HG02981 (cell line): ENCODE measurements at regions not wholly inside any gene's neighbourhood (a gene's known extent, or its start where the extent isn't known, plus 50 kb on each side); places are given as distances from the start of the nearest gene placed in this dataset.
"Not testable (repeated sequence)": the region's sequence is repeated elsewhere in the genome, so short reads cannot be mapped to it uniquely, and the experiment has no call there.

Source experiments
- ATAC-seq: cut with Tn5 transposase; IDR thresholded peaks from one replicate; pipeline ENCODE4 v1.9.1; 2021; ENCODE audit warnings: mild to moderate bottlenecking, moderate library complexity; ENCODE audit not compliant: unreplicated experiment

DNA sequence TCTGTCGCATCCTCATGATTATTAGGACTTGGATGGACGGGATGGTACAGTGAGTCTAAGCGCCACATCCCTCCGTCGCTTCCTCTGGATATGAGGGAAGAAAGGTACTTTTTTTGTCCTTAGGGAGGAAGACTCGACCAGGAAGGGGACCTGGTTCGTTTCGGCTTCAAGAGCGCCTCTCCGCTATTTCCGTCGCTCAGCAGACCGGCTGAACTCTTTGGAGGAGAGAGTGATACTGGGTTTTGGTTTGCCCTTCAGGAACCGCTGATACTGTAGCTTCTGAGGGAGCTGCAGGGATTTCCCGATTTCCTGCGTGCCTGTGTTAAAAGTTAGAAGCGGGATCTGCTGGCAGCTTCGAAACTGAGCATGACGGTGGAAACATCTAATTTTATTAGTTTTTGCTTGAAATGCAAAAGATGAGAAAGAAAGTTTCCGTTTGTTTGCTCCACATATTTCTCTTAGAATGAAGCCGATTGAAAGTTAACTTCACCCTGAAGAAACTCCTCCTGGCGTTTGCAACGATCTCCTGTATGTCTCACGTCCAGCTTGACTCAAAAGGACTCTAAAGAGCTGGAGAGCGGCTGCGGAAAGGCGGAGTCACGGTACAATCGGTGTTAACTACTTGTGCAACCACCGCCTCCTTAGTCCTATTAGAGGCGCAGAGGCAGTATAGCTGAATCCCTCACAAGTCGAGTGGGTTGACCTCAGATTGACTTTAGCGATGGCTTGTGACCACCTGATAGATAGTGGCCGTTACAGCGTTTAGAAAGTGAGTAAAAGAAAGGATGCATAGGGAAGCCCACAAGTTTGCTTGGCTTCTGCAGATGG lies 129.4 kb downstream of the TRIM27 start:
- no peak for ATAC-seq

DNA sequence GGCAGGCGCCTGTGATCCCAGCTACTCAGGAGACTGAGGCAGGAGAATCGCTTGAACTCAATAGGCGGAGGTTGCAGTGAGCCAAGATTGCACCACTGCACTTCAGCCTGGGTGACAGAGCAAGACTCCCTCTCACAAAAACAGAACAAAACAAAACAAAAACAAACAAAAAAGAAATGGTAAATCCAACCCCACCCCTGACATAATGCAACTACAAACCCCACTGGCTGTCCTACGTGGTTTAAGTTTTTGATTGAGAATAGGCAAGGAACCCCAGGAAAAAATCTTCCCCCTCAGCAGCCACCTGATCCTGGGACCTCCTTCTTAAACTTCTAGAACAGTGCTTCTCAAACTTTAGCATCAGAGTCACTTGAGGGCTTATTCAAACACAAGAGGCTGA lies 123.1 kb downstream of the TRIM27 start:
- ATAC-seq = not testable (repeated sequence)

DNA sequence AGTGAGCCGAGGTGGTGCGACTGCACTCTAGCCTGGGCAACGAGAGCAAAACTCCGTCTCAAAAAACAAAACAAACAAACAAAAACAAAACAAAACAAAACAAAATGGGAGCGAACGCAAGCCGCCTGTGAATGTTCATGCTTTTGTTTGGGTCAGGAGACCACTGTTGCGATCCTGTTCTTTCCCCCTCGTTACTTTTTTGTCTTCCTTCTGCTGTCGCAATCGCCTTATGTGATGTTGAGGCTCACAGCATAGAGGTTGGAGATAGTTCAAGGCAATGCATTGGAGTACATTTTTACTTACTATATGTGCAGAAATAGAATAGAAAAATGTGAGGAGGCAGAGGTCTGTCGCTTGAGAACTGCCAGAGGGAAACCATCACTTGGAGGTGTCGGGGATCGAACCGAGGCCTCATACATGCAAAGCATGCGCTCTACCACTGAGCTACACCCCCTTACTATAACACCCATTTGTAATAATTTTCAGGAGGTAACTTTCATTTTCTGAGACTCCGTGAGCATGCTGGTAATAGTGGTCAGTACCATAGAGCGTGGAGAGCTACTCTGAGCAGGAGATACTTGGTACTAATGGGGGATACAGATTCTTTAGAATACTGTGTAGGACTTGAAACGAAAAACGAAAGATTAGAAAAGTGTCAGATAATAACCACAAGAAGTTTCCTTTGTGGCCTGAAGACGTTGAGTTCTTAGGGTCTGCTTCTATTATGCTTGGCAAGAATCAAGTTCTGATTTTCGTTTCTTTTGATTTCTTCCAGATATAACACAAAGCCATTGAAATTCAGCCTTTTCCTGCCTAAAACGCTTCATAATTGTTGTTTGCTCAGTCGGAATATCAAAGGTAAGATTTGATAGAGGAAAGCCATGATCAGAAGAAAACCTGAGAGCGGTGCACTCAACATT lies 121.1 kb downstream of the TRIM27 start:
- no peak for ATAC-seq

DNA sequence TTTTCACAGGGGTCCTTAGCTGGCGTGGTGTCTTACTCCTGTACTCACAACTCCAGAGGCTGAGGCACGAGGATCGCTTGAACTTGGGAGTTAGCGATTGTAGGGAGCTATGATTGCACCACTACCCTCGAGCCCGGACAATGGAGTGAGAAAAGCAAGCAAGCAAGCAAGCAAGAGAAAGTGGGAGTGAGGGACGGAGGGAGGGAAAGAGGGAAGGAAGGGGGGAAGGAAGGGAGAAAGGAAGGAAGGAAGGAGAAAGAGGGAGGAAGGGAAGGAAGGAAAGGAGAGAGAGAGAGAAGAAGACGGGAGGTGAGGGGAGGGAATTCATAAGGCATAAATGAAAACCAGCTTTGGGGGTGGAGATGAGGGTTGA lies 120.5 kb downstream of the TRIM27 start:
- ATAC-seq = no peak

DNA sequence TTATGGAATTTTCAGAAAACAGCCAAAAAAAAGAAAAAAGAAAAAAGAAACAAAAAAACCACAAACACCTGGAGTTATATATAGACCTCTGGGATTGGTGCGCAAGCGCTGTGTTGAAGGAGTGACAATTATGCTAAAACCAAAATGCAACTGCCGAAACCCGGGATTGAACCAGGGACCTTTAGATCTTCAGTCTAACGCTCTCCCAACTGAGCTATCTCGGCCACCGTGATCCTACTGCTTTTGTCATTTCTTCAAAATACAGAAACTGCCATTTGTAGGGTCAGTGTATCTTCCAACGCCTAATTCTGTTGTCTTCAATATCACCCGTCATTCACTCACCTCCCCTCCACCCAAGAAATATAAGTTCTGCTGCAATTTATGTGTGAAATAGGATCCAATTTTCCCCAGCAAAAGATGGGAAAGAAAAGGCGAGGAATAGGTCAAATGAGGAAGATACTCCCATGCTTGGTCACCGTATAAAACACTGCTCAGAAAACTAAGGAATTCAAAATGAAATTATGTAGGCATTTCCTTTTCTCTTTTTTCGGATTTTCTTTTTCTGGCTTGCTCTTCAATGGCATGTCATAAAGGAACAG lies 116.0 kb downstream of the TRIM27 start:
- ATAC-seq = no peak

DNA sequence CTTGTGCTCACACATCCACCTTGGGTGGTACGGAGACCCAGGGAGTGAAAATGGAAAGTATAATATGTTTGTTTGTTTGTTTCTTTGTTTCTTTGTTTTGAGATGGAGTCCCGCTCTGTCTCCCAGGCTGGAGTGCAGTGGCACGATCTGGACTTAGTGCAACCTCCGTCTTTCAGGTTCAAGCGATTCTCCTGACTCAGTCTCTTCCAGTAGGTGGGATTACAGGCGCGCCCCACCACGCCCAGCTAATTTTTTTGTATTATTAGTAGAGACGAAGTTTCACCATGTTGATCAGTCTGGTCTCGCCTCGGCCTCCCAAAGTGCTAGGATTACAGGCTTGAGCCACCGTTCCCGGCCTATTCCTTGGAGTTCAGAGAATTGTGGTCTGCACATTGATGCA lies 115.4 kb downstream of the TRIM27 start:
- no peak for ATAC-seq

DNA sequence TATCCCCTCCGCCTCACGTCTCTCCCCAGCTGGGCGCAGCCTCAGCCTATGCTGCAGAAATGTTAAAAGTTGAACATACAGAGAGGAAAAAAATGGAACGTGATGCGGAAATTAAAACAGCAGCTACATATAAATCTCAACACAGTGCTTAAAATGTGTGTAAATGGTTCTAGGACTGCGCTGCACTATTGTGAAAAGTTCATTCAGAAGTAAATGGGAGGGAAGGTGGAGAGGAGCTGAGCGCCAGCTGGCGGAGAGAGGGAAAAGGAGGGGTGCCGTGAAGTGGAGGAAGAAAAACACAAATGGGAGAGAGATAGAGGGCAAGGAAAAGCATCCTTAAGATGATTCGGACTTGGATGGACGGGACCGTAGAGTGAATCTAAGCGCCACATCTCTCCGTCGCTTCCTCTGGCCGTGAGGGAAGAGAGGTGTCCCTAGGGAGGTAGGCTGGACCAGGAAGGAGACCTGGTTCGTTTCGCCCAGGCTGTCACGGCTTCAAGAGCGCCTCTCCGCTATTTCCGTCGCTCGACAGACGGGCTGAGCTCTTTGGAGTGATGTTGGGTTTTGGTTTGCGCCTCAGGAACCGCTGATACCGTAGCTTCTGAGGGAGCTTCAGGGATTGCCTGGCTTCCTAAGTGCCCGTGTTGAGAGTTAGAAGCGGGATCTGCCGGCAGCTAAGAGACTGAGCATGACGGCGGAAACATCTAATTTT lies 113.7 kb downstream of the TRIM27 start:
- no peak for ATAC-seq

DNA sequence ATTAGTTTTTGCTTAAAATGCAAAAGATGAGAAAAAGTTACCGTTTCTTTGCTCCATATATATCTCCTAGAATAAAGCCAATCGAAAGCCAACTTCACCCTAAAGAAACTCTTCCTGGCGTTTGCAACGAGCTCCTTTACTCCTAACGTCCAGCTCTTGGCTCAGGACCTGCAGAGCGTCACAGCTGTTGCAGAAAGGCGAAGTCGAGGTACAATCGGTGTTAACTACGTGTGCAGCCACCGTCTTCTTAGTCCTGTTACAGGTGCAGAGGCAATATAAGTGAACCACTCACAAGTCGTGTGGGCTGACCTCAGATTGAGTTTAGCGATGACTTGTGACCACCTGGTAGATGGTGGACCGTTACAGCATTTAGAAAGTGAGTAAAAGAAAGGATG lies 113.1 kb downstream of the TRIM27 start:
- ATAC-seq = no peak

DNA sequence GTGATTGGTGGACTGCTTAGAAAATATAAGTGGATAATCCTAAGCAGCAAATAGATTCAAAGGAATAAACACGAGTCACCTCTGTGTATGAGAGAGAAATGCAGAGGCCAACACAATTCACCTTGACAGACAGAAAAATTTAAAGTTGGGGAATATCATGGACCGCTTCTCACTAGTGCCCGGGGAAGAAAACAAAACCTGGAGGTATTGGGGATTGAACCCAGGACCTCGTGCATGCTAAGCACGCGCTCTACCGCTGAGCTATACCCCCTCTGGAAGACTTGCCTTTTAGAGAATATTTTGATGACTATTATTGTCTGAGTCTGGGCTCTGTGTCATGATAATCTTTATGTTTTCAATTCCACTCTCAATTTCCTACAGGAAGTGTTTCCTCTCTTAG lies 111.9 kb downstream of the TRIM27 start:
- ATAC-seq = no peak

DNA sequence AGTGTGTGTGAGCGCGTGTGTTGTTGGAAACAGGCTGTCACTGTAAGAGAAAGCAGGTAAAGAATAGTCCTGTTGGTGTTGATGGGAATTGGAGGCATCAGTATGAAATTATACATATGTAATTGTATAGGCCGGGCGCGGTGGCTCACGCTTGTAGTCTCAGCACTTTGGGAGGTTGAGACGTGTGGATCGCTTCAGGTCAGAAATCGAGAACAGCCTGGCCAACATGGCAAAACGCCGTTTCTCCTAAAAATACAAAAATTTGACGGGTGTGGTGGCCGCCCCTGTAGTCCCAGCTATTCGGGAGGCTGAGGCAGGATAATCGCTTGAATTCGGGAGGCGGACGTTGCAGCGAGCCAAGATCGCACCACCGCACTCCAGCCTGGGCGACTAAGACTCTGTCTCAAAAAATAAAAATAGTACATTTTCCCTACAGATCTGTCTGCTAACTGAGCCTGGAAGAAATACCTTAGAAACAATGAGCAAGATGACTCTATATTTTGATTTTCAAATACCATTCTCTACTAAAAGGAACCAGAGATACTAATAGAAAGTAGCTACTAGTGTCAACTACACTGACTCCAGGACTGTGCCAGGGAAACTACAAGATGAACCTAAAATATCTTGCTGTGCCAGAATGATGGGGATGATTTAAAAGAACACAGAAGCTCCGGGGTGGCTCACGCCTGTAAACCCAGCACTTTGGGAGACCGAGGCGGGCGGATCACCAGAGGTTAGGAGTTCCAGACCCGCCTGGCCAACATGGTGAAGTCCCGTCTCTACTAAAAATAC lies 110.8 kb downstream of the TRIM27 start:
- no peak for ATAC-seq

DNA sequence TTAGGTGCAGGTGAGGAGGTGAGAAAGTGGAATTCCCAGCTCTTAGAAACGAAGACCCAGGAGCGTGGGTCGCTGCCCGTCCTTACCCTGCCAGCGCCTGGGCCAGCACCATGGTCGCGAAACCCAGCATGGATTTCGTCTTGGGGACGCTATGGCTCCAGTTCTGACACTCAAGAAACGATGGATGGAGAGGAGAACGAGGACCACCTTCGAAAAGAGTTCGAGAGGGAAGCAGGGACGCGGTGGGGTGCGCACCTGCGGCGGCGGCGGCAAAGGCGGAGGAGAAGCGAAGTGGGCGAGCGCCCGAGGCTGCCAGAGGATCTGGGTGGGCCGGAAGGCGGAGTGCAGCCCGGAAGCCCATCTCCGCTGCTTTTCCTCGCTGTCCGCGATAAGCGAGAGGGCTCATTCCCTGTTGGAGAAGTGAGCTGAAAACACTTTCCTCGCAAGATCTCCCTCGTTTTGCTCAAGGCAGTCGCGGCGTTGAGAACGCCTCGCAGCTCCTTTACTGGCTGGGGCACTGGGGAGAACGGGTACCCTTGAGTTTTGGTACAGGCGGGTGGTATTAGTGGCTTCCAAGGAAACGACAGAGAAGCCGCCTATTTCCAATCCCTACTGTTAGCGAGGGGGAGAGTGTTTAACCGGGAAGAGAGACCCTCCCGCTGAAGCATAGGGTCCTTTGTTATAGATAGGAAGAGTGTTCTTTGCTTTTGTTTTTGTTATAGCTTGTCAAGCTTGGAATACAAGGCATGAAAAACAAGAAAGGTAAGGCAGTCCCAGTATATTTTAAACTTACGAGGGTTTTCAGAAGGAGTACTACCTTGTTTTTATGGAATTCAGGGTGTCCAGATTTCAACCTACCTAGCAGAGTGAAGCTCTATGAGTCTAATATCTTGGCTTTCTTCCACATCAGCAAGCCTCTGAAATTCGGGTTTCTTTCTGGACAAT lies 109.5 kb downstream of the TRIM27 start:
- no peak for ATAC-seq

DNA sequence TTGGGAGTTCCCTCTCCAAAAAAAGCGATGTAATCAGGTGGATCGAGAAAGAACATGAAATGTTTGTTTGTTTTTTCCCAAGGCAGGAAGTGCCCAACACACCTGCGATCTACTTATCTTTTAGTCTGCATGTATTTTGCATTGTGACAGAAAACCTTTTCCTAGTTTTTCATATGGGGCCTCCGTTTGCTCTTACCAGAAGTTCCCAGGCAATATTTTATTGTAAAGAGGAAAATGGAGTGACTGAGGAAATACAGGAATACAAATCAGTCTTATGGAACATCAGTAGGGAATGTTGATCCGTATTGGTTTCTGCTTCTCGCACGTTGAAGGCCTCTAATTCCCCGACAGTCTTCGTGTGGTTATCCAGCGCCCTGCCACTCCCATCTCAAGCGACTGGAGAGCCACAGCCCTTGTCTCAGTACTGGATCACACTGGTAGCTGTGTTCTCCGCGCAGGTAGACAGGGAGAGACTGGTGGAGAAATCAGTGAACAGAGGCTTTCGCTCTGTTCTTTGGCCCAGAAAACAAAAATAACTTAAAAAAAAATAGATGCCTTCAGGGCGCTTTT lies 107.4 kb downstream of the TRIM27 start:
- ATAC-seq = no peak

DNA sequence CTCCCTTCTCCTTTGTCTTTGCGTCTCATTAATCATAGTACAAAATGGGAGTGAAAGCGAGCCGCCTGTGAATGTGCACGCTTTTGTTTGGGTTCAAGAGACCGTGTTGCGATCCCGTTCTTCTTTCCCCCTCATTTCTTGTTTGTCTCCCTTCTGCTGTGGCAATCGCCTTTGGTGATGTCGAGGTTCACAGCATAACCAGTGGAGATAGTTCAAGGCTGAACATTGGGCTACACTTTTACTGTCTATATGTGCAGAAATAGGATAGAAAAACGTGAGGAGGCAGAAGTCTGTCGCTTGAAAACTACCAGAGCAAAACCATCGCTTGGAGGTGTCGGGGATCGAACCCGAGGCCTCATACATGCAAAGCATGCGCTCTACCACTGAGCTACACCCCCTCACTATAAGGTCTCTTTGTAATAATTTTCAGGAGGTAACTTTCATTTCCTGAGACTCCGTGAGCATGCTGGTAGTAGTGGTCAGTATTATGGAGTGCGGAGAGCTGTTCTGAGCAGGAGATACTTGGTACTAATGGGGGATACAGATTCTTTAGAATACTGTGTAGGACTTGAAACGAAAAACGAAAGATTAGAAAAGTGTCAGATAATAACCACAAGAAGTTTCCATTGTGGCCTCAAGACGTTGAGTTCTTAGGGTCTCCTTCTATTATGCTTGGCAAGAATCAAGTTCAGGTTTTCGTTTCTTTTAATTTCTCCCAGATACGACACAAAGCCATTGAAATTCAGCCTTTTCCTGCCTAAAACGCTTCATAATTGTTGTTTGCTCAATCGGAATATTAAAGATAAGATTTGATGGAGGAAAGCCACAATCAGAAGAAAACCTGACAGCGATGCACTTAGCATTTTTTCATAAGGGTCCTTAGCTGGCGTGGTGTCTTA lies 106.6 kb downstream of the TRIM27 start:
- no peak for ATAC-seq

DNA sequence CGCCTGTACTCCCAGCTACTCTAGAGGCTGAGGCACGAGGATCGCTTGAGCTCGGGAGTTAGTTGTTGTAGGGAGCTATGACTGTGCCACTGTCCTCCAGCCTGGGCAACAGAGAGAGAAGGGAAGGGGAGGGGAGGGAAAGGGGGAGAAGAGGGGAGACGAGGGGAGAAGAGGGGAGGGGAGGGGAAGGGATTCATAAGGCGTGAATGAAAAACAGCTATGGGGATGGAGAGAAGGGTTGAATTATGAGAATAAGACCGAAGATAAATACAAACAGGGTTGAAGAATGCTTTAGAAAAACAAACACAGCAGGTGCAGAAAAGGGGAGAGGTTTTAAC lies 106.0 kb downstream of the TRIM27 start:
- ATAC-seq = no peak

DNA sequence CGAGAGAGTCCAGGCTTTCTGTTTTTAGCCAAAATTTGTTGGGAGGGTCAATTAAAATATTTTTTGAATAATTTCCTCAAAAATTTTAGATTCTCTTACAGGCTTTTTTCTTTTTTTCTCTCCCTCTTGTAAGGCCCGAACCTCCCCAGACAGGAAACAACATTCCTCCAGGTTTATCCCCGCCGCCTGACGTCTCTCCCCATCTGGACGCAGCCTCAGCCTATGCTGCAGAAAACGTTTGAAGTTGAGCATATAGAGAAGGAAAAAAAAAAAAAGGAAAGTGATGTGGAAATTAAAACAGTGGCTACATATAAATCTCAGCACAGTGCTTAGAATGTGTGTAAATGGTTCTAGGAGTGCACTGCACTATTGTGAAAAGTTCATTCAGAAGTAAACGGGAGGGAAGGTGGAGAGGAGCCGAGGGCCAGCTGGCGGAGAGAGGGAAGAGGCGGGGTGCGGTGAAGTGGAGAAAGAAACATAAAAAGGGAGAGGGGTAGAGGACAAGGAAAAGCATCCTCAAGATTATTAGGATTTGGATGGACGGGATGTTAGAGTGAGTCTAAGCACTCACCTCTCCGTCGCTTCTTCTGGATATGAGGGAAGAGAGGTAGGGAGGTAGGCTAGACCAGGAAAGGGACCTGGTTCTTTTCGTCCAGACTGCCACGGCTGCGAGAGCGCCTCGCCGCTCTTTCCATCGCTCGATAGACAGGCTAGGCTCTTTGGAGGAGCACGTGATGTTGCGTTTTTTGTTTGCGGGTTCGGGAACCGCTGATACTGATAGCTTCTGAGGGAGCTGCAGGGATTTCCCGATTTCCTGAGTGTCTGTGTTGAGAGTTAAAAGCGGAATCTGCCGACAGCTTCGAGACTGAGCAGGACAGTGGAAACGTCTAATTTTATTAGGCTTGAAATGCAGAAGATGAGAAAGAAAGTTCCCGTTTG lies 98.7 kb downstream of the TRIM27 start:
- no peak for ATAC-seq

DNA sequence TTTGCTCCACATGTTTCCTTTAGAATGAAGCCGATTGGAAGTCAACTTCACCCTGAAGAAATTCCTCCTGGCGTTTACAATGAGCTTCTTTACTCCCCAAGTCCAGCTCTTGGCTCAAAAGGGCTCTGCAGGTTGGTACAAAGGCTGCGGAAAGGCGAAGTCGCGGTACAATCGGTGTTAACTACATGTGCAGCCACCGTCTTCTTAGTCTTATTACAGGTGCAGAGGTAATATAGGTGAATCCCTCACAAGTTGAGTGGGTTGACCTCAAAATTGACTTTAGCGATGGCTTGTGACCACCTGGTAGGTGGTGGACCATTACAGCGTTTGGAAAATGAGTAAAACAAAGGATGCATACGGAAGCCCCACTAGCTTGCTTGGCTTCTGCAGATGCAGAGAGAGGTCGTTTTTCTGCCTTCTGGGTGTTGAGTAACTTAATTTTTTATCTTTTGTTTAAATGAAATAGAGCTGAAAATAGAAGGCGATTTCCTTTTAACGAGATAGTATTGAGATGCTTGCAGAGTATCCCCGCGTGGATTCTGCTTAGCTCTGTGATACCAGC lies 98.0 kb downstream of the TRIM27 start:
- ATAC-seq = no peak

DNA sequence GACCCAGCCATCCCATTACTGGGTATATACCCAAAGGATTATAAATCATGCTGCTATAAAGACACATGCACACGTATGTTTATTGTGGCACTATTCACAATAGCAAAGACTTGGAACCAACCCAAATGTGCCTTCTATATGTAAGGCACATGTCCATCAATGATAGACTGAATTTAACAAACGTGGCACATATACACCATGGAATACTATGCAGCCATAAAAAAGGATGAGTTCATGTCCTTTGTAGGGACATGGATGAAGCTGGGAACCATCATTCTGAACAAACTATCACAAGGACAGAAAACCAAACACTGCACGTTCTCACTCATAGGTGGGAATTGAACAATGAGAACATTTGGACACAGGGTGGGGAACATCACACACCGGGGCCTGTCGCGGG lies 92.1 kb downstream of the TRIM27 start:
- not testable (repeated sequence) for ATAC-seq
